Choroid plexus epithelial cell (primary cell): ENCODE measurements at regions not wholly inside any gene's neighbourhood (a gene's known extent, or its start where the extent isn't known, plus 50 kb on each side); places are given as distances from the start of the nearest gene placed in this dataset.
A peak's percentile ranks its signal among the peaks of the same experiment; 100 is the strongest.

Experiments used
- DNase-seq: peaks from one replicate; pipeline ENCODE4 v3.0.0-alpha.2; 2010; ENCODE audit warnings: low read depth
- H3K4me3 ChIP-seq: 2 replicates; pipeline ENCODE4 v1.5.1; 2011; ENCODE audit warnings: low read depth, mild to moderate bottlenecking, control low read depth, low read length, moderate library complexity
- CTCF ChIP-seq: conservative IDR thresholded peaks from 2 replicates; pipeline ENCODE4 v1.5.1; 2011; ENCODE audit warnings: low read depth, mild to moderate bottlenecking, control low read depth, inconsistent platforms, low read length, moderate library complexity

- no peak for TF ChIP-seq CTCF
- DNase-seq, result no peak
Measured at GRCh38 chr1:96515430-96515829, 206.2 kb upstream of the PTBP2 start.

GRCh38 chr1:96515925-96516324, 205.7 kb upstream of the PTBP2 start:
- H3K4me3 ChIP-seq, result no peak overlapping the region
- DNase-seq, result no peak
- TF ChIP-seq CTCF, result no peak

More at GRCh38 chr1:96515430-96515829, 206.2 kb upstream of the PTBP2 start:
- no peak overlapping the region for H3K4me3 ChIP-seq

- no peak for TF ChIP-seq CTCF
- DNase-seq, result peak; percentile 50
- H3K4me3 ChIP-seq, result no peak overlapping the region
Measured at GRCh38 chr1:96519851-96520578, 201.6 kb upstream of the PTBP2 start.

- no peak for TF ChIP-seq CTCF
- H3K4me3 ChIP-seq, result no peak overlapping the region
- DNase-seq, result peak; percentile 20
Measured at GRCh38 chr1:96520579-96520947, 201.0 kb upstream of the PTBP2 start.

GRCh38 chr1:96521010-96521409, 200.6 kb upstream of the PTBP2 start:
- no peak for DNase-seq
- TF ChIP-seq CTCF, result no peak
- H3K4me3 ChIP-seq, result no peak overlapping the region

- no peak overlapping the region for H3K4me3 ChIP-seq
- peak; percentile 39 for DNase-seq
- no peak for TF ChIP-seq CTCF
Measured at GRCh38 chr1:96521994-96522760, 199.4 kb upstream of the PTBP2 start.

GRCh38 chr1:96522927-96523326, 198.7 kb upstream of the PTBP2 start:
- H3K4me3 ChIP-seq, result no peak overlapping the region
- DNase-seq, result no peak
- no peak for TF ChIP-seq CTCF
